Cardiac muscle cell (in vitro differentiated cells and primary cell): ENCODE measurements at regions not wholly inside any gene's neighbourhood (a gene's known extent, or its start where the extent isn't known, plus 50 kb on each side); places are given as distances from the start of the nearest gene placed in this dataset.

ENCODE experiments used
- DNase-seq, 2 donors: peaks; one replicate each; pipeline versions ENCODE4 v3.0.0 to v3.0.0-alpha.2; 2010 to 2017; ENCODE audit warnings: low read depth in 1 of 2, low spot score in 1 of 2
- H3K27ac ChIP-seq: fragments of 200-600 bp; sonication (generic); 2 replicates; pipeline ENCODE4 v1.5.1; 2016
- H3K27me3 ChIP-seq: fragments of 200-600 bp; sonication (generic); 2 replicates; pipeline ENCODE4 v1.6.0; 2016; ENCODE audit warnings: control low read depth
- H3K36me3 ChIP-seq: fragments of 200-600 bp; sonication (generic); 2 replicates; pipeline ENCODE4 v1.5.1; 2016; ENCODE audit warnings: control low read depth
- H3K4me1 ChIP-seq: fragments of 200-600 bp; sonication (generic); 2 replicates; pipeline ENCODE4 v1.8.1; 2017; ENCODE audit warnings: low read depth, mild to moderate bottlenecking, mixed run types
- H3K4me3 ChIP-seq: fragments of 200-600 bp; sonication (generic); 2 replicates; pipeline ENCODE4 v1.5.1; 2016; ENCODE audit warnings: mild to moderate bottlenecking
- H3K9me3 ChIP-seq: fragments of 200-600 bp; sonication (generic); 2 replicates; pipeline ENCODE4 v1.5.1; 2017; ENCODE audit warnings: low read depth, mild to moderate bottlenecking, control low read depth
- CTCF ChIP-seq: IDR thresholded peaks from 2 replicates; pipeline ENCODE4 v1.5.1; 2012; ENCODE audit warnings: low read depth, mild to moderate bottlenecking, low read length

- no peak overlapping the region for H3K4me3 ChIP-seq
- no peak for DNase-seq
- no peak for TF ChIP-seq CTCF
- H3K36me3 ChIP-seq: no peaks in the 10 kb centered on the region
- no peaks in the 10 kb centered on the region for H3K27me3 ChIP-seq
- H3K4me1 ChIP-seq: no peaks in the 10 kb centered on the region
- no peaks in the 10 kb centered on the region for H3K9me3 ChIP-seq
- no peak overlapping the region for H3K27ac ChIP-seq
Observed at GRCh38 chr20:10109641-10110040, 74.9 kb downstream of the ANKEF1 start.

- no peaks in the 10 kb centered on the region for H3K36me3 ChIP-seq
- H3K27ac ChIP-seq: no peak overlapping the region
- DNase-seq: no peak
- no peak overlapping the region for H3K4me3 ChIP-seq
- H3K9me3 ChIP-seq: no peaks in the 10 kb centered on the region
- H3K4me1 ChIP-seq: no peaks in the 10 kb centered on the region
- no peaks in the 10 kb centered on the region for H3K27me3 ChIP-seq
- TF ChIP-seq CTCF: no peak
Observed at GRCh38 chr20:10110151-10110550, 75.4 kb downstream of the ANKEF1 start.

GRCh38 chr20:10111139-10111958 lies 76.6 kb downstream of the ANKEF1 start:
- Histone ChIP-seq H3K27ac (no peak overlapping the region), H3K4me3 (no peak overlapping the region), H3K27me3 (no peaks in the 10 kb centered on the region), H3K4me1 (no peaks in the 10 kb centered on the region), H3K36me3 (no peaks in the 10 kb centered on the region), H3K9me3 (no peaks in the 10 kb centered on the region)
- TF ChIP-seq CTCF: no peak
- no peak for DNase-seq

GRCh38 chr20:10111959-10112250 lies 77.1 kb downstream of the ANKEF1 start:
- DNase-seq: no peak
- no peak overlapping the region for H3K4me3 ChIP-seq
- TF ChIP-seq CTCF: no peak

GRCh38 chr20:10113746-10114145 lies 79.0 kb downstream of the ANKEF1 start:
- H3K9me3 ChIP-seq: no peaks in the 10 kb centered on the region
- no peaks in the 10 kb centered on the region for H3K4me1 ChIP-seq
- TF ChIP-seq CTCF: no peak
- no peak overlapping the region for H3K27ac ChIP-seq
- no peak overlapping the region for H3K4me3 ChIP-seq
- H3K27me3 ChIP-seq: no peaks in the 10 kb centered on the region
- DNase-seq: no peak
- no peaks in the 10 kb centered on the region for H3K36me3 ChIP-seq

More at GRCh38 chr20:10111959-10112250, 77.1 kb downstream of the ANKEF1 start:
- no peak overlapping the region for H3K27ac ChIP-seq
- H3K27me3 ChIP-seq: no peaks in the 10 kb centered on the region
- H3K9me3 ChIP-seq: no peaks in the 10 kb centered on the region
- no peaks in the 10 kb centered on the region for H3K36me3 ChIP-seq
- H3K4me1 ChIP-seq: no peaks in the 10 kb centered on the region
